Sigmoid colon (tissue), 6 donors: ENCODE measurements at regions not wholly inside any gene's neighbourhood (a gene's known extent, or its start where the extent isn't known, plus 50 kb on each side); places are given as distances from the start of the nearest gene placed in this dataset.

Experiments used
- DNase-seq: peaks from one replicate; pipeline ENCODE4 v3.0.0-alpha.2; 2019
- H3K27ac ChIP-seq, 4 donors: fragments of 200-600 bp; sonication (generic); one replicate each; pipeline ENCODE4 v1.5.1; 2016 to 2019; ENCODE audit warnings: mild to moderate bottlenecking in 1 of 4
- H3K27me3 ChIP-seq, 3 donors: fragments of 200-600 bp; sonication (generic); one replicate each; pipeline ENCODE4 v1.5.1; 2019; ENCODE audit warnings: mild to moderate bottlenecking in 1 of 3
- H3K36me3 ChIP-seq, 4 donors: fragments of 200-600 bp; sonication (generic); one replicate each; pipeline ENCODE4 v1.5.1; 2016 to 2019
- H3K4me1 ChIP-seq, 4 donors: fragments of 200-600 bp; sonication (generic); one replicate each; pipeline ENCODE4 v1.5.1; 2017 to 2019
- H3K4me3 ChIP-seq, 4 donors: fragments of 200-600 bp; sonication (generic); one replicate each; pipeline ENCODE4 v1.5.1; 2017 to 2019; ENCODE audit warnings: mild to moderate bottlenecking in 2 of 4, moderate library complexity in 1 of 4
- H3K9me3 ChIP-seq, 4 donors: fragments of 200-600 bp in 3 of 4; sonication (generic) in 3 of 4; one replicate each; pipeline versions ENCODE4 v1.5.1 to v1.6.1; 2013 to 2019
- CTCF ChIP-seq, 4 experiments: fragments of 450-650 bp in 3 of 4; fragments of 200-600 bp in 1 of 4; IDR thresholded peaks; one replicate each; pipeline ENCODE4 v1.5.1; 2016 to 2019; ENCODE audit warnings: antibody characterized with exemption in 4 of 4, mild to moderate bottlenecking in 3 of 4, moderate library complexity in 2 of 4
- EP300 ChIP-seq, 4 donors: sonication (generic); formaldehyde crosslinking; IDR thresholded peaks; one replicate each; pipeline ENCODE4 v1.6.1; 2017; ENCODE audit warnings: antibody characterized with exemption in 4 of 4
- POLR2A ChIP-seq, 2 donors: fragments of 450-650 bp; IDR thresholded peaks; one replicate each; pipeline ENCODE4 v1.6.1; 2016; ENCODE audit warnings: antibody characterized with exemption in 2 of 2, mild to moderate bottlenecking in 2 of 2, moderate library complexity in 2 of 2
- POLR2AphosphoS5 ChIP-seq, 4 donors: sonication (generic); formaldehyde crosslinking; IDR thresholded peaks; one replicate each; pipeline ENCODE4 v1.6.1; 2017; ENCODE audit warnings: antibody characterized with exemption in 4 of 4
- WGBS, 2 donors: extraction: QIAGEN DNeasy Blood & Tissue Kit; methylation state at CpG; one replicate each; pipeline ENCODE4 v1.1.7; 2013; 5-methylcytosine and 5-hydroxymethylcytosine counted together
- intact Hi-C: fragments of 100-400 bp; cut with DNase I; formaldehyde crosslinking; loops from one replicate; pipeline ENCODE4 v1.15.1; 2023
- donor health status: healthy with polysubstance abuse.
- donor health status: healthy.

- TF ChIP-seq POLR2A (IDR thresholded peaks at IDR 0.05) (no peak), POLR2AphosphoS5 (IDR thresholded peaks at IDR 0.05) (no peak), EP300 (IDR thresholded peaks at IDR 0.05) (no peak), CTCF (IDR thresholded peaks at IDR 0.05) (no peak)
- Histone ChIP-seq H3K4me3 (no peak overlapping the region), H3K27ac (no peak overlapping the region), H3K9me3 (no peaks in the 10 kb centered on the region), H3K4me1 (peaks cover 0 to 14% (median 10%) of the 10 kb centered on the region in 4 donors), H3K36me3 (no peaks in the 10 kb centered on the region), H3K27me3 (no peaks in the 10 kb centered on the region)
- intact Hi-C loops: no loop called here
- no peak for DNase-seq
- 18 to 61% methylated on average over 2 of the region's 2 CpGs for WGBS, 2 donors
Observed at GRCh38 chr17:15893658-15894024, 51.3 kb upstream of the ADORA2B start.

- intact Hi-C loops: no loop called here
- TF ChIP-seq EP300 (IDR thresholded peaks at IDR 0.05) (no peak), POLR2AphosphoS5 (IDR thresholded peaks at IDR 0.05) (no peak), CTCF (IDR thresholded peaks at IDR 0.05) (no peak), POLR2A (IDR thresholded peaks at IDR 0.05) (no peak)
- Histone ChIP-seq H3K9me3 (no peaks in the 10 kb centered on the region), H3K36me3 (no peaks in the 10 kb centered on the region), H3K27me3 (no peaks in the 10 kb centered on the region), H3K27ac (no peak overlapping the region), H3K4me1 (peaks cover 0 to 14% (median 10%) of the 10 kb centered on the region in 4 donors), H3K4me3 (no peak overlapping the region)
- no peak for DNase-seq
- WGBS, 2 donors: 74 to 82% methylated on average over 5 of the region's 5 CpGs
Observed at GRCh38 chr17:15894258-15894657, 50.7 kb upstream of the ADORA2B start.

GRCh38 chr17:15894913-15895658, 49.8 kb upstream of the ADORA2B start:
- no peaks in the 10 kb centered on the region for H3K9me3 ChIP-seq
- no peaks in the 10 kb centered on the region for H3K36me3 ChIP-seq
- intact Hi-C loops: no loop called here
- peaks cover 0 to 14% (median 10%) of the 10 kb centered on the region in 4 donors for H3K4me1 ChIP-seq
- no peak overlapping the region for H3K27ac ChIP-seq
- H3K27me3 ChIP-seq: no peaks in the 10 kb centered on the region
- H3K4me3 ChIP-seq: no peak overlapping the region
- WGBS, 2 donors: 89 to 97% methylated on average over 12 of the region's 12 CpGs
- DNase-seq: no peak
- no peak for TF ChIP-seq CTCF (IDR thresholded peaks at IDR 0.05)
- no peak for TF ChIP-seq POLR2AphosphoS5 (IDR thresholded peaks at IDR 0.05)
- TF ChIP-seq POLR2A (IDR thresholded peaks at IDR 0.05): no peak
- no peak for TF ChIP-seq EP300 (IDR thresholded peaks at IDR 0.05)
